ENCODE measurements at regions not wholly inside any gene's neighbourhood (a gene's known extent, or its start where the extent isn't known, plus 50 kb on each side); places are given as distances from the start of the nearest gene placed in this dataset.

DNA sequence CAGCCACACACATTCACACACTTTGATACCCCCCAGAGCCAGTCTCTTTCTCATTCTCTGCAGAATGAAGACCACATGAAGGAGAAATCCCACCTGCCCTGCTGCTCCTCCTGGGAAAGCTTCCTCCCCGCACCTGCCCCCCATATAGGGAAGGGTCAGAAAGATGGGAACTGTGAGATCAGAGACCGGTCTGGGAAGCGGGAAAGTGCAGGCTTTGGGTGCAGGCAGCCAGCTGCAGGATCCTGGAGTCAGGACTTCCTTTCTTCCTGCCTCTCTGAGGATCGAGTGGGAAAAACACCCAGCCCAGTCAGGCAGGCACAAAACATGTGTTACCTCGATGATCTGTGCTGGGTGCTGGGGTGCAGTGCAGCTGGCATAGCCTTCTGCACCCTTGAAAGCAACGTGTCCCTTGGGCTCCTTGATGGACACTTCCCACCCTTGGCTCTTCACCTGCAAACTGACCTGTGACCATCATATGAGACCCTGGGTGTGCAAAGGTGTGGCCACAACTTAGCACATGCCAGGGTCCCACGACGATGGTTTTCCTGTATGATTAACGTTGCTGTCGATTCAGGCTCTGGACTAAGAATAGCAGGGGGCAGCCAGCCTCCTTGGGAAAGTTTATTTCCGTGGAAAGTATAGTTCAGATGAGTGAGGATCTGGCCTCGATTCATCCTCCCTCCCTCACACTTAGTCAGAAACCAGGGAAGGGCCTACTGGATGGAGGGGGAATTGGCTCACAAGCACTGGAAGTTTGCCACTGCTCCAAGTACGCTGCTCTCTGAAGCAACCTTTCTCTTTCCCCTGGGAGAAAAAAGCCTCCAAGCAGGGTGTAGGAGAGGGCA is 105.4 kb upstream of the MED13L start:
- DNase-seq: no peak

- DNase-seq: no peak
Observed at GRCh38 chr12:116384175-116384574, 106.7 kb upstream of the MED13L start.

GRCh38 chr12:116384691-116385485 is 107.4 kb upstream of the MED13L start:
- DNase-seq: no peak

DNA sequence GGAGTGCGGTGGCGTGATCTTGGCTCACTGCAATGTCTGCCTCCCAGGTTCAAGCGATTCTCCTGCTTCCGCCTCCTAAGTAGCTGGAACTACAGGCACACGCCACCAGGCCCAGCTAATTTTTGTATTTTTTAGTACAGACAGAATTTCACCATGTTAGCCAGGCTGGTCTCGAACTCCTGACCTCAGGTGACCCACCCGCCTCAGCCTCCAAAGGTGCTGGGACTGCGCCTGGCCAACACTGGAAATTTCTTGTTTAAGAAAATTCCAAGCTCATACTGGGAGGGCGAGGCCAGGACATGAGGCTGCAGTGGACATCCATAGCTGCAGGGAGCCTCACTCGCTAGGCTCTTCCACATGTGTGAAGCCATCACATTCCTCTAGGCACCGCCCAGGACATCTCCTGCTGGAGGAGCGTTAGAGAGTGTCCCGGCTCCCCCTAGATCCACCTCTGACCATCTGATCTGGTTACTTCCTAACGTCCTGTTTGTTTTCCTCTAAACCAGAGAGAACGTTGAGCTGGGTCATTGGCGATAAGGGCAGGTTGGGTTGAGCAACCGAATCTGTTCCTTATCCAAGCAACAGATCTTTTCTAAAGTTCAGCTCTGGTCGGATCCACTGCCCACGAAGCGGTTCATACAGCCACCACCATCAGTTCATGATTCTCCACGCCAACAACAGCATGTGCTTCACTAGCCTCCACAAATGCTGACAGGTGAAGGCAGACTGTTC is 108.2 kb upstream of the MED13L start:
- no peak for DNase-seq

- no peak for DNase-seq
Observed at GRCh38 chr12:116389326-116389725, 111.8 kb upstream of the MED13L start.

DNA sequence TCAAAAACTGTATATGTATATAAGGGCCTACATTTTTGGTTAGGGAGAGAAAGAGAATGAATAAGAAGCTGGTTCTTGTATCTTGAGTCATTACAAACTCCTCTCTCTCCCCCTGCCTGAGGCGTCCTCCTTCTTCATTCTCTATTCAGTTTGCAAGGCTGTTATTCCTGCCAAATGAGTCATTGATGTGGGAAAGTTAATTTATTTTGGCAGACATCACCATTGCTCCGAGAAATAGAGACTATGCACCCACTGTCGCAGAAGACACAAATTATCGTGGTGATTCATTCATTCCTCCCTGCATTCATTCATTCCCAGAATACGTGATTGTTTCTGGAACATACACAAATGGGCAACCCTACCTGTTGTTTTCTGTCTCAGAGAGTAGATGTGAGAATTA is 112.5 kb upstream of the MED13L start:
- DNase-seq: no peak

GRCh38 chr12:116390401-116391335 is 113.2 kb upstream of the MED13L start:
- no peak for DNase-seq

- no peak for DNase-seq
Observed at GRCh38 chr12:116391501-116391900, 114.0 kb upstream of the MED13L start.

DNA sequence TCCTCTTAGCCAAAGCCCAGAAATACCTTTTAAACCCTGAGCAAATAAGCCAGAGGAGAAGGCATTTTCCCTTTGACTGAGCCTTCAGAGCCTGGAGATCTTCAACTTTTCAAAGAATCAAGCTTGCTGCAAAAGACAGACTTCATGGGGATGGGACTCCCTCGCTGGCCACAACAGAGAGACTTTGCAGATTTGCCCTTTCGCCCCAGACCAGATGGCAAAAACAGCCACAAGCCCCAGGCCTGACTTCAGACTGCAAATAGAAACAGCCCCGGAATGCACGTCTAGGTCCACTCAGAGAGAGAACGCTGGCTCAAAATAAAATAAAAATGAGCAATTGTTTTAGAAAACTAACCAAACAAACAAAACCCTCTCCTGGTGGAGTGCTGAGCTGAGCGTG is 114.6 kb upstream of the MED13L start:
- no peak for DNase-seq

DNA sequence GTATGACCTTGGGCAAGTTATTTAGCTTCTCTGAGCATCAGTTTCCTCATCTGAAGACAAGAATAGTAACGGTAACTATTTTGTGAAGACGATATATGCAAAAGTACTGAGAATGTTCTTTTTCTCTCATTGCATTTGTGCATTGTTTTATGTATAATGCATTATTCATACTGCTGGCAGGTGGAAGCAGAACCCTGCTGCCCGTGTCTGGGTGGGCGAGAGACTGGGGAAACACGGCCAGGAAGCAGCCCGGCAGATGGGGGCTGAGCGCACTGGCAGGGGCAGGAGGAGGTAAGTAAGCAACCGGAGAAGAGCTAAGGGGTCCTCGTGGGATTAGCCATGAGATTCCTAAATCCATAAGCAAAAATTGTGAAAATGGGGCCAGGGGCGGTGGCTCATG is 115.8 kb upstream of the MED13L start:
- no peak for DNase-seq

GRCh38 chr12:116393859-116394650 is 116.6 kb upstream of the MED13L start:
- DNase-seq: no peak

- DNase-seq: no peak
Observed at GRCh38 chr12:116395396-116395795, 117.9 kb upstream of the MED13L start.

DNA sequence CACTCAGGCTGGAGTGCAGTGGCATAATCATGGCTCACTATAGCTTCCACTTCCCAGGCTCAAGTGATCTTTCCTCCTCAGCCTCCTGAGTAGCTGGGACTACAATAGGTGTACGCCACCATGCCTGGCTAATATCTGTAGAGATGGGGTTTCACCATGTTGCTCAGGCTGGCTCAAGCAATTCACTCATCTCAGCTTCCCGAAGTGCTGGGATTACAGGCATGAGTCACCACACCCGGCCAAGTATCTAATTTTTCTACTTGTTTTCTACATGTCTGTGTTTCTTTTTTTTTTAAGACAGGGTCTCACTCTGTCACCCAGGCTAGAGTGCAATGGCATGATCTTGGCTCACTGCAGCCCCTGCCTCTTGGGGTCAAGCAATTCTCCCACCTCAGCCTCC is 119.7 kb upstream of the MED13L start:
- no peak for DNase-seq

GRCh38 chr12:116398193-116398592 is 120.7 kb upstream of the MED13L start:
- no peak for DNase-seq

DNA sequence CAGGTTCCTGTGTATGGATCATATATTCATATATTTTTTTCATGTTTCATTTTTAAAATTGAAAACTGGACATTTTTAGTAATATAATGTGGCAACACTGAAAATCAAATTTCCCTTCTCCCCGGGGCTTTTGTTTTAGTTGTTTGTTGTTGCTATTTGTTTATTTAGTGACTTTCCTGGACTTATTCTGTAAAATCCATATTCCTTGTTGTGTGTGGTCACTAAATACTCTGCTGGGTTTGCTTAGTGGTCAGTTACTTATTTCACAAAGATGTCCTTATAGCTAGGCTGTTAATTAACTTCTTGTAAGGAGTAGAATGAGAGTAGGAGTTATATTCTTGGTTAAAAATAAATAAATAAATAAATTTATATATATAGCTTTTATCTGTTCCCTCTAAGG is 121.6 kb upstream of the MED13L start:
- DNase-seq: no peak

- no peak for DNase-seq
Observed at GRCh38 chr12:116400636-116401372, 123.3 kb upstream of the MED13L start.

DNA sequence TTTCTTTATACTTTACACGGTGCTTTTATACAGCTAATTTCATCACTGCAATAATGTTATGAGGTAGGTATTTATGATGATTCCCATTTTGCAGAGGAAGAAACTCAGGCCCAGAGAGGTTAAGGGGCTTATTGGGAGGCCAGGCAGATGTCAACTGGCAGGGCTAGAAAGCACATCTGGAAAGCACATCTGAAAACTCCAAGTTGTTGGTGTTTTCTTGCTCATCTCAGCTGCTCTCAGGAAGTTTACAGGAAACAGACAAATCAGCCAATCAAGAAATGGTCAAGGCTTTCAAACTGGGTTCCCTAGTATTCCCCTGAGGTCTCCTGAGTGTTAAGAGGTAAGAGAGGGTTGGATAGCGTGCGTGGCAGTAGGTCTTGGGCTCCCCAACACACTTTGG is 124.1 kb upstream of the MED13L start:
- DNase-seq: no peak

DNA sequence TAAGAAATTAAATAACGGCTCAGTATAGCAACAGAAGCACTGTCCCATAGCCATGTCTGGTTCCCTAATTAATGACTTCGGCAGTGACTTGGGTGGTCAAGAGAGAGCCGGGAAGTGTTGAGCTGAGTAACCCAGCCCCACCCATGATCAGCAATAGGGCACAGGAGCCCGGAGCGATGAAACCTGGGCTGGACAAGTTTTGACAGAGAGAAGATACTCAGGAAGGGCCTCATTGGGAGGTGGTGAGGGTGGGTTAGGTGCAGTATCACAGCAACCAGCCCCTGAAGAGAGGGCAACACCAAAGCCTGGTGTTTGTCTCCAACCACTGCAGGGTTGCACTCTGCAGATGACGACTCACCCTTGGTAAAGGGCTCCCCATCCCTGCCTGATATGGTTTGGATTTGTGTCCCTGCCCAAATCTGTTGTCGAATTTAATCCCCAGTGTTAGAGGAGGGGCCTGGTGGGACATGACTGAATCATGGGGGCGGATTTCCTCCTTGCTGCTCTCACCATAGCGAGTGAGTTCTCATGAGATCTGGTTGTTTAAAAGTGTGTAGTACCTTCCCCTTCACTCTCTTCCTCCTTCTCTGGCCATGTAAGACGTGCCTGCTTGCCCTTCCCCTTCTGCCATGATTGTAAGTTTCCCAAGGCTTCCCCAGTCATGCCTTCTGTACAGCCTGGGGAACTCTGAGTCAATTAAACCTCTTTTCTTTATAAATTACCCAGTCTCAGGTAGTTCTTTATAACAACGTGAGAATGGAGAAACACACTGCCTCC is 124.9 kb upstream of the MED13L start:
- DNase-seq: no peak

DNA sequence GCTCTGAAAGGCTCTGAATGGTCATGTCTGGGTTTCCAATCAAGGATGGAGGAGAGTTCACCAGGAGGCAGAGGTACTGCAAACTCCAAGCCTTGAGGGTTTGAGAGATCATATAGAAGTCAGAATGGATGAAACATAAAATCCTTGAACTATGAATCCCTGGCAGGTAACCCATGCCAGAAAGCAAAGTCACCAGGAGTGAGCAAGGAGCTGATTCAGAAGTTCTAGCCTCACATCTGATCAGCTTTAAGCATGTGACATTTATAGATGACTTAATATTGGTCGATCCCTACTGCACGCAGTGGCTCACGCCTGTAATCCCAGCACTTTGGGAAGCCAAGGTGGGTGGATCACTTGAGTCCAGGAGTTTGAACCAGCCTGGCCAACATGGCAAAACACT is 126.1 kb upstream of the MED13L start:
- no peak for DNase-seq

- DNase-seq: no peak
Observed at GRCh38 chr12:116404247-116404646, 126.8 kb upstream of the MED13L start.

All from DMS79 treated with DMSO at 0.1 percent for 48 hours (cell line).